ENCODE measurements at regions not wholly inside any gene's neighbourhood (a gene's known extent, or its start where the extent isn't known, plus 50 kb on each side); places are given as distances from the start of the nearest gene placed in this dataset.
A peak's percentile ranks its signal among the peaks of the same experiment; 100 is the strongest.

DNA sequence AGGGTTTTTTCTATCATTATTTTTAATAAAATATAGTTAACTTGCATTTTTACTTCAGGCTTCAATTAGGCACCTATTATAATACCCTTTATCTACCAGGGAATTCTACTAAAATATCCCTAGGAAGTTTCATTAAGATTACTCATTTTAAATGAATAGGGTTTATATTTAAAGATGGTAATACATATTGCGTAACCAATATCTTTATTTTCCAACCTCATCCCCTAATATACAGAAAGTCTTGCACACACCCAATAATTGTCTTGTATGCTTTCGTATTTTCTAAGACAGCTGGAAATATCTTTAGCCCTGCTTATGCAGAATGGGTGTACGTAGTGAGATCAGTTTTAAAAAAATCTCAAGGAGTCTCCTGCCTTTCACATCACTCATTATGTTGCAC lies 1186.8 kb downstream of the TECRL start:
- Histone ChIP-seq H2BK120ac (ENCODE audit: low read depth, low read length) (no peak overlapping the region), H4K20me1 (ENCODE audit: insufficient read depth, low read length) (no peaks in the 10 kb centered on the region), H2AK9ac (replicated peaks; ENCODE audit: low read depth, low read length, poor library complexity) (no peak overlapping the region), H2BK15ac (ENCODE audit: low read depth, low read length) (no peak overlapping the region), H2AK5ac (ENCODE audit: low read depth, low read length) (no peak overlapping the region), H3K14ac (replicated peaks; ENCODE audit: low read depth, low read length) (no peak overlapping the region), H3K9me3 (ENCODE audit: control insufficient read depth, insufficient read depth, low read length) (peaks cover 16% of the 10 kb centered on the region), H4K91ac (ENCODE audit: insufficient read depth, low read depth, low read length) (no peak overlapping the region), H3K23ac (ENCODE audit: low read depth, low read length) (no peak overlapping the region), H3K79me1 (ENCODE audit: low read depth in 1 of 2, low read length in 2 of 2) (no peaks in the 10 kb centered on the region), H3K4ac (ENCODE audit: low read depth, low read length) (no peak overlapping the region), H3K36me3 (ENCODE audit: control insufficient read depth, insufficient read depth, low read length) (no peaks in the 10 kb centered on the region), H3K56ac (ENCODE audit: extremely low read depth, insufficient read depth, low read length) (no peak overlapping the region), H3K4me3 (ENCODE audit: insufficient read depth, low read depth, low read length) (no peak overlapping the region), H3K9ac (ENCODE audit: low read depth, low read length) (no peak overlapping the region), H4K5ac (ENCODE audit: low read depth, low read length) (no peak overlapping the region), H3K18ac (ENCODE audit: low read depth, low read length) (no peak overlapping the region), H2AFZ (replicated peaks; ENCODE audit: low read length, poor library complexity) (no peak overlapping the region), H3K27me3 (ENCODE audit: control insufficient read depth, insufficient read depth, low read length) (no peaks in the 10 kb centered on the region), H3K27ac (ENCODE audit: insufficient read depth, low read length) (no peak overlapping the region), H4K8ac (ENCODE audit: low read depth in 2 of 2, low read length in 2 of 2) (no peak overlapping the region), H2BK20ac (ENCODE audit: low read depth, low read length) (no peak overlapping the region), H3K9me1 (ENCODE audit: insufficient read depth, low read length) (no peaks in the 10 kb centered on the region), H3K4me1 (ENCODE audit: control insufficient read depth, insufficient read depth, low read length) (no peaks in the 10 kb centered on the region), H3K4me2 (ENCODE audit: low read depth, low read length) (no peak overlapping the region), H2BK5ac (ENCODE audit: low read depth, low read length, poor library complexity, severe bottlenecking) (no peak overlapping the region)
- DNase-seq (no peak), ATAC-seq (ENCODE audit: low read depth) (no peak)
- in situ Hi-C loops (cut with MboI; ENCODE audit: low sequenced_read_pairs) (no loop called here), intact Hi-C loops (cut with micrococcal nuclease) (no loop called here), dilution Hi-C loops (cut with HindIII; ENCODE audit: low sequenced_read_pairs, unreplicated experiment) (no loop called here)
- POLR2A ChIA-PET (ENCODE audit: unreplicated experiment): no interaction called here
- TF ChIP-seq MAFK (IDR thresholded peaks at IDR 0.05; ENCODE audit: low read depth, low read length): no peak
- TF ChIP-seq, protein P1, sequence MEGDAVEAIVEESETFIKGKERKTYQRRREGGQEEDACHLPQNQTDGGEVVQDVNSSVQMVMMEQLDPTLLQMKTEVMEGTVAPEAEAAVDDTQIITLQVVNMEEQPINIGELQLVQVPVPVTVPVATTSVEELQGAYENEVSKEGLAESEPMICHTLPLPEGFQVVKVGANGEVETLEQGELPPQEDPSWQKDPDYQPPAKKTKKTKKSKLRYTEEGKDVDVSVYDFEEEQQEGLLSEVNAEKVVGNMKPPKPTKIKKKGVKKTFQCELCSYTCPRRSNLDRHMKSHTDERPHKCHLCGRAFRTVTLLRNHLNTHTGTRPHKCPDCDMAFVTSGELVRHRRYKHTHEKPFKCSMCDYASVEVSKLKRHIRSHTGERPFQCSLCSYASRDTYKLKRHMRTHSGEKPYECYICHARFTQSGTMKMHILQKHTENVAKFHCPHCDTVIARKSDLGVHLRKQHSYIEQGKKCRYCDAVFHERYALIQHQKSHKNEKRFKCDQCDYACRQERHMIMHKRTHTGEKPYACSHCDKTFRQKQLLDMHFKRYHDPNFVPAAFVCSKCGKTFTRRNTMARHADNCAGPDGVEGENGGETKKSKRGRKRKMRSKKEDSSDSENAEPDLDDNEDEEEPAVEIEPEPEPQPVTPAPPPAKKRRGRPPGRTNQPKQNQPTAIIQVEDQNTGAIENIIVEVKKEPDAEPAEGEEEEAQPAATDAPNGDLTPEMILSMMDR (conservative IDR thresholded peaks at IDR 0.05; ENCODE audit: low read depth, low read length): no peak
- TF ChIP-seq CEBPB (IDR thresholded peaks at IDR 0.05; ENCODE audit: low read depth, low read length): peak; percentile 82
- no CpG with 5 or more reads among the region's 3 CpGs for WGBS, 2 experiments (ENCODE audit: extremely low coverage in 2 of 2, insufficient read length in 1 of 2)
- no TSS peak for BruUV-seq (replicated peaks)
- CTCF ChIA-PET: no interaction called here

Measured in IMR-90 (cell line).